ENCODE measurements at regions not wholly inside any gene's neighbourhood (a gene's known extent, or its start where the extent isn't known, plus 50 kb on each side); places are given as distances from the start of the nearest gene placed in this dataset.
"Not testable (repeated sequence)": the region's sequence is repeated elsewhere in the genome, so short reads cannot be mapped to it uniquely, and the experiment has no call there.

DNA sequence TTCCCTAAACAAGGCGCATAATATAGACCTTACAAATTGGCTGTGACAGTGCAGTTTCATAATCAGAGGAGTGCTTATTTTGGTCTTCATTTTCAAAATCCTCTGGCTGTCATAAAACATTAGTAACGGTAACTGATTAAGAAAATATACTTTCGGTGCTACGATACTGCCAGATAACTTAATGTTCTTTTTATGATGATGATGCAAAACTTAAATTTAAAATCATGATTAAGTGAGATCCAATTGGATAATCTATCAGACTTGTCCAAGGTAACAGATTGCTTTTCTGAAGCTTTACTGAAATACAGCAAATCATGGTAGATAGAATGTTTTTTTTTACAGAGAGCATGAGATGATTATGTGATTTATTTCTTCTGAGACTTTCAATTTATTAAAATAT, 364.2 kb upstream of the CNTN3 start:
- DNase-seq, result no peak

DNA sequence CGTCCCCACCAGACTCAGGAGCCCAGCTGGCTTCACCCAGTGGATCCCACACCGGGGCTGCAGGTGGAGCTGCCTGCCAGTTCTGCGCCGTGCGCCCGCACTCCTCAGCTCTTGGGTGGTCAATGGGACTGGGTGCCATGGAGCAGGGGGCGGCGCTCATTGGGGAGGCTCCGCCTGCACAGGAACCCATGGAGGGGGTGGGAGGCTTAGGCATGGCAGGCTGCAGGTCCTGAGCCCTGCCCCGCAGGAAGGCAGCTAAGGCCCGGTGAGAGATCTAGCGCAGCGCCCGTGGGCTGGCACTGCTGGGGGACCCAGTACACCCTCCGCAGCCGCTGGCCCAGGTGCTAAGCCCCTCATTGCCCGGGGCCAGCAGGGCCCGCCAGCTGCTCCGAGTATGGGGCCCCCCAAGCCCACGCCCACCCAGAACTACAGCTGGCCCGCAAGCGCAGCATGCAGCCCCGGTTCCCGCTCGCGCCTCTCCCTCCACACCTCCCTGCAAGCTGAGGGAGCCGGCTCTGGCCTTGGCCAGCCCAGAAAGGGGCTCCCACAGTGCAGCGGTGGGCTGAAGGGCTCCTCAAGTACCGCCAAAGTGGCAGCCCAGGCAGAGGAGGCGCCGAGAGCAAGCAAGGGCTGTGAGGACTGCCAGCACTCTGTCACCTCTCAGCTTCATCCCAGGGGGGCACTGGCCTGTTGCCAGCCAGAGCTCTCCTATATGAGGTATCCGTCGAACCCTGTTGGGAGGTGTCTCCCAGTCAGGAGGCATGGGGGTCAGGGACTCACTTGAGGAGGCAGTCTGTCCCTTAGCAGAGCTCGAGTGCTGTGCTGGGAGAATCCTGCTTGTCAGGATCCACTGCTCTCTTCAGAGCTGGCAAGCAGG, 370.8 kb upstream of the CNTN3 start:
- not testable (repeated sequence) for DNase-seq

DNA sequence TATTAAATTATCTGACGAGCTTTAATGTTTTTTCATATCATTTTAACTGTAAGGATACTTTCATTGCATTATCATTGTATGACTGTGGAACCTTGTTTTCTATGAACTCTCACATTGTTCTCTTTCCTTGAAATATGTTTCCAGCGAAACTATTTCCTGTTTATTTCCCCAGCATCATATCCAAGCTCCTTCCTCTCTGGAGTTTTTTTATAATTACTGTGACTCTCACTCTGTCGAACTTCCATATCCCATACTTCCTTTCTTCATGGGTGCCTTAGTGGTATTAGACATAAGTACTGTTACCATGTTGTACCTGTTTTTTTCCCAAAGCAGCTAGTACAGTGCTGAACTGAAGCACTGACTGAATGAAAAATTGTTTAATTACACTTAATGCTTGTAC, 373.6 kb upstream of the CNTN3 start:
- DNase-seq, result no peak

DNA sequence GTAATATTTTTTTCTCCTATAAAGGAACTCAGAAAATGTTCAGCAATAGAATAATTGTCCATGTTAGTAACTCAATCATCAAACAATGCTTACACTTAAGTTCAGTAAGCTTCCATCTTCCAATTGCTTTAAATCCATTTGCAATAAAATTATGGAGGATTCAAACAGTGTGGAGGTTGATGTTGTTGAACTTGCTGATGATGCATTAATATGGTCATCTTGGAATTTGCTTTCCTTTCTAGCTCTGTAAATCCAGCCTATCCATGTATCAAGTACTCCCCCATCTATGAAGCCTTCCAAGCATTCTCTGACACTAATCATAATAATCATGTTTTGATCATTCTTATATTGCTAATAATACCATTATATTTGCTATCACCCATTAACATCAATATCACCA, 378.4 kb upstream of the CNTN3 start:
- DNase-seq, result no peak

DNA sequence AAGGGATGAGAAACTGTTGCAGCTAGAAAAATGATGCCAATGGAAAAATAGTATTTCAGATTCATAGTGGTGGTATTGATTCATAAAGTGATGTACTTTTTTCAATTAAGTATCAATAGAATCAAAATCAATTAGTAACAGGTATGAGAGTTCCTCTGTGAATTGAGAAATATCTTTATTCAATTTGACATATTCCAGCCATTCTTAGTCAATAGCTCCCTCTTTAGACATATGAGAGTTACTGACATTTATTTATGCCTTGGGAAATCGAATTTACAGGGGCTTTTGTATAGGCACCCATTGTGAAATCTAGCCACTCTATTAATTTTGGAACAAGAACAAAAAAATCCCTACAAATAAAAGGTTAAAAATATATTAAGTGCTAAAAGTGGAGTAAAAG, 386.9 kb upstream of the CNTN3 start:
- peak; percentile 14 for DNase-seq

DNA sequence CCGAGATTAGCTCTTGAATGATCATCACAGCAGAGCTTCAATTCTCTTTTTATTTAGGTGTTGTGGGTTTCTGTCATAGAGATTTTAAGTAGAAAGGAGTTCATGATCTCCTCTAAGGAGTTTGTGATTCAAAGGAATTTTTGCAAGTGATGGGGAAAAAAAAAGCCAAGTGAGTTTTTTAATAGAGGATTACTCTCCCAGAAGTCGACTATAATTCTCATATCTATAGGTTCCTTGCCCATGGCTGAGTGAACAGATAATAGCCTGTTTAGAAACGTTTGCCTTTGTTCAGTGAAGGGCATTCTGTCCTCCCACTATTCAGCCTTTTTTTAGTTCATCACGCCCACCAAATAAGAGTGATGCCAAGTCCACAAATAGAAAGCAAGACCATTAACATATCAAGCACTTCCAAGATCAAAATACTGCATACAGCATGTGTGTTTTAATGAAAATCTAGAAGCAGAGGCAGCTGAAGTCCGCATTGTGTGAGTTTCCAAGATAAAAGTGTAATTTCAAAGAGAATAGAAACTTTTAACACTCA, 398.4 kb upstream of the CNTN3 start:
- DNase-seq, result no peak

DNA sequence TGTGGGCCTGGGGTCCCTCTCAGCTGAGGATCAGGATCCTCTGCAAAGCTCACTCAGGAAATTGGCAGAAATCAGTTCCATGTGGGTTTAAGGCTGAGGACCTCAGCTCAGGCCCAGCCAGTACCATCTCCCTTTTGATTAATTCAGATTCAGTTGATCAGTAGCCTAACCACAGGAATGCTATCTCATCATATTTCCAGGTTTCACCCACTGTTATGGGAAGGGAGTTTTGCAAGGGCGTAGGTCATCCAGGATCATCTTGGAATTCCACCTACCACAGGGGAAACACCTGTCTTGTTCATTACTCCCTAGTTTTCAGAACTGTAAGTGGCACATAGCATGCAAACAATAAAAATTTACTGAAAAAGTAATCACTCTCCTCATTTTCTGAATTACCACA, 399.5 kb upstream of the CNTN3 start:
- no peak for DNase-seq

DNA sequence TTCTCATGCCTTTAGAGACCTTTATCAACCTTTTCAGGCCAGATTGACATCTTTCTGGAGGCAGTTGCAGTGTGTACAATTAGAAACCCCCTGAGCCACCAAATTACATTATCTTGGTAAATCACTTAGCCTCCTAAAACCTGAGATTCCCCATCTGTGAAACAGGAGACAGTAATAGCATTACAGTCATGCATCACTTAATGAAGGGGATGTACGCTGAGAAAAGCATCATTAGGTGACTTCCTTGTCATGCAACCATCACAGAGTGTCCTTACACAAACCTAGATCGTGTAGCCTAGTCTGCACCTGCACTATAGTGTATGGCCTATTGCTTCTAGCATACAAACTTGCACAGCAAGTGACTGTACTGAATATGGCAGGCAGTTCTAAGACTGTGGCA, 400.8 kb upstream of the CNTN3 start:
- no peak for DNase-seq

DNA sequence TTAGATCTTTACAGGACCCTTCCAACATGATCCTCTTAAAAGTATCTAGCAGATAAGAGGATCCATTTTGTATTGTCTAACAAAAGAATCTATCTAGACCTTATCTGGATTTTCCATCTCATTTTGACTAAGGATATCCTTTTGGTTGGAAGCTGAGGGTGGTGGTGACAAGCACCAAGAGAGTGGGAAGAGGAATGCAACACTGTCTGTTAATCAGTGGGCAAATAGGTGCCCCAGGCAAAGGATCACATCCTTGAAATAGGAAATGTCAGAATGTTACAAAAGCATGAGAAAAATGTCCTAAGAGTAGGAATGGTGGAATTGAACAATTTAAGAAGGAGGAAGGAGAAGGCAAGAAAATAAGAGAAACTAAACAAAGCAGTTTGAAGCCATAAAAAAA, 420.7 kb upstream of the CNTN3 start:
- no peak for DNase-seq

DNA sequence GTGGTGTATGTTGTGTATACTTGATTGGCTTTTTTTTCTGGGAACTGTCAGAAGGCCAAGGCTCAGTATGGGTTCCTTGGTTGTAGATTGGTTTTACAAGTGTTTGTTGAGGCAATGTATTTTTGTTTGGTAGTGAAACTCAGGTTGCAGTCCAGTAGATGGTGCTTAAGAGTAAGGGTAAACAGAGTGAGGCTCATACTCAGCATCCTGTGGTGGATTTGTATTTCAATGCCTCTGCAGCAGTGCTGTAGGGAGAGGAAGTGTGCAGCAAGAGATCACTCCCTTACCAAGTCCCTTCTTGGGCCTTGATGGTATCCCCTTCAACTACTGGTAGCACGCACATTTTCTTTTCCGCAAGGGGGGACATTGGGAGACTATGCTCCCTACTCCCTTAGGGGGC, 428.5 kb upstream of the CNTN3 start:
- DNase-seq, result no peak

DNA sequence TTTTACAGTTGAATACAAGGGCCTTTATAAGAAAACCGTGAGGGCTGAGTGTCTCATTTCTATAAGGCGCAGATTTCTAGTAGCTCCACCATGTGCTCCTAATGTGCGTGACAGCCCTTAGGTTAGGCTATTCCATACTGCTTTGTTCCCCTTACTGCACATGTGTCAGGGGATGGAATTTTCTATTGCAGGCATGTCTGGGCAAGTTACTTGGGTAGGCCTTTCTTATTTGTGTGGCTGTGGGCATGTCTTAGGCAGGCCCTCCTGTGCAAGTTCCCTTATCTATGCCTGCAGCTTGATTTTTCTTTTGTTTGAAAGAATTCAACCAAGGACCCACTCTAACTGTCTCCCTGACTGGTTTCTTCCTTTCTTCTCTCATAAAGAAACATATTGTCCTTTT, 434.2 kb upstream of the CNTN3 start:
- DNase-seq, result peak; percentile 3

DNA sequence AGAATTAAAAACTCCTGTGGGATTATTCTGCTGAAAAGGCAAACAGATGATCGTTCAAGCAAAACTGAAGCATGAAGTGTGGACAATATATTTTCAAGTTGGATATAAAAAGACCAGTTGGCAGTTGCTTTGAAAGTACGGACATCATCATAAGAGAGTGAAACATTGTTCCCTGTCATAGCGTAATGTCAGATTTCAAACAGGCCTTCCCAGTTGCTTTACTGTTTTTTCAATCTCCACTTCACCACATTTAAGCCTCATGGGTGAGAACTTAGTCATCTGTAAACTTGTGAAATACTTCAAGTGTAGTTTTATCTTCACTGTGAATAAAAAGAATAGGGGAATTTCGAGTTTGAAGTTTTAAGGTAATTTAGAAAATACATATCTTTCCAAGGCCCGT, 435.1 kb upstream of the CNTN3 start:
- DNase-seq, result no peak

DNA sequence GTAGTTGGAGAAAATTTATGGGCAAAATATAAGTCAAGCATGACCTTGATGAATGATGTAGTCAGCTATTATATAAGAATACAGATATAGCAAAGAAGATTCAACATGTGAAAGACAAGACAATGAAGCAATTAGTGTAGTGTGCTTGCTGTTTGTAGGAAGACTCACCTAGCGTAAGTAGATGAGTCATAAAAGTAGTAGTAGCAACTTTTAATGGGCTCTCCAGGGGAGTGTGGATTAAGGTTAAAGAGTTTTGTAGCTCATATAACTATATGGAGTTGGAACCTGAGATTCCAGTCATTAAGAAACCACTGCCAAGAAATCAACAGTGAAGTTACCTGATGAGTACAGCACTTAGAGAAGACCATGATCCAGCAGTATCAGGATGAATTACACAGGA, 444.7 kb upstream of the CNTN3 start:
- DNase-seq, result no peak

DNA sequence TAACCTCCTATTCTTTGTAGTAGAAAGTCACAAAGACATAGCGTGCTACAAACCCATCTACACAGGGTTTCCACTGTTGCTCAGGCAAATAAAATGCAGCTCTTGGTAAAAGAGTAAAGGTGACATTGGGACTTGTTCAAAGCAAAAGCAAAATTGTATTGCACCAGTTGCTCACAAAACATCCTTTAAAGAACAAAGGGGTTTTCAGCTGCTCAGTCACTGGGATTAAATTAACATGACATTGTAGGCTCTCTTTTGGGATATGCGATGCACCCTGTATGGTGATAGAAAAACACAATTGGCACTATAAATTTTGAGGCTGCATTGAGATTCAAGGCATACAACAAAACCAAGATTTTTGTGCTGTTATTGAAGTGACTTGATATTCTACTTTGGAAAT, 447.3 kb upstream of the CNTN3 start:
- DNase-seq, result no peak

DNA sequence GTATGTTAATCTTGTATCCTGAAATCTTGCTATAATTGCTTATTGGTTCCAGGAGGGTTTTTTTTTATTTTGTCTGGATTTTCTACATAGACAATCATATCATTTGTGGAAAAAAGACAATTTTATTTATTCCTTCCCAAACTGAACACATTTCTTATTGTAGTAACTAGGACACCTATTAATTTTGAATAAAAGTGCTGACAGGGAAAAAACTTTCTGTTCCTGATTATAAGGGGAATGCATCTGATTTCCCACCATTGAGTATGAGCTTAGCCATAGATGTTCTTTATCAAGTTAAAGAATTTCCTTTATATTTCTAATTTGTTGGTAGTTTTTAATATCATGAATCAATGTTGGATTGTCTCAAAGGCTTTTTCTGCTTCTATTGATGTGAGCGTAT, 460.7 kb upstream of the CNTN3 start:
- no peak for DNase-seq

DNA sequence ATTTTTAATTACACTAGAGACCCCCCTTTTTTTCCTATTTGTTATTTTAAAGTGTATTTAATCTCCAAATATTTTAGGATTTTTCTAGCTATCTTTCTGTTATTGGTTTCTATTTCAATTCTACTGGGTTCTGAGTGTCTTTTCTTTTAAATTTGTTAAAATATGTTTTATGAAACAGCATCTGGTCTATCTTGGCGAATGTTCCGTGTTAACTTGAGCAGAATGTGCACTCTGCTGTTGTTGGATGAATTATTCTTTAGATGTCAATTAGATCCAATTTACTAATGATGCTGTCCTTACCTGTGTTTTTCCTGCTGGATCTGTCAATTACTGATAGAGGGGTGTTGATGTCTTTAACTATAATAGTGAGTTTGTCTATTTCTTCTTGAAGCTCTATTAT, 462.0 kb upstream of the CNTN3 start:
- no peak for DNase-seq

DNA sequence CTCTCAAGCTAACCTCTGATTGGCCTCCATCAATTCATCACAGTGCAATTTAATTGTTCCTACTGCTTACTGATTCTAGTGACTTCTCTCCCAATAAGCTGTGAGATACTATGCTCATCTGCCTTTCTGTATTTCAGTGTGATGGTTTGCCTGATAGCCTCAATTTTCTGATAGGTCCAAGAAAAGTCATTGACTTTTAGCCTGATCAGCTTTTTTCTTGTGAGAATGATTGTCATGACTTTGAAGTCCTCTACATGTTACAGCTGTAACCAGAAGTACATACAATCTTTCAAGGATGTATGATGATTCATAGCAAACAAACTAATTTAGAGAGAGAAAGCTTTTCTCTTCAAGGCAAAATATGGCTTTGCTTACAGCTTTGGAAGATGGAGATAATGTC, 463.8 kb upstream of the CNTN3 start:
- no peak for DNase-seq

DNA sequence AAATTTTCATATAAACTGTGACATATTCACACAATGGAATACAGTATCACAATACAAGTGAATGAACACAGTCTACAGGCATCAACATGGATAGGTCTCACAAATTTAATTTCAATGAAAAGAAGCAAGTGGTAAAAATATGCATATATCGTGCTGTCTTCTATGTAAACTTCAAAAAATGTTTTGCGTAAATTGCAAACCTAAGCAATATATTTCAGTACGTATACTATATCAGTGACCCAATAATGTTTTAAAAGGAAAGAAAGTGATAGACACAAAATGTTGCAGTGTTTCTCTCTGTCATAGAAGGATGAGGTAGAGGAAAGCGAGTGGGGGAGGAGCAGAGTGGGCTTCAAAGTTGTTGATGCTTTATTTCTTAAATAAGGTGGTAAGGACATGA, 468.4 kb upstream of the CNTN3 start:
- DNase-seq, result no peak

DNA sequence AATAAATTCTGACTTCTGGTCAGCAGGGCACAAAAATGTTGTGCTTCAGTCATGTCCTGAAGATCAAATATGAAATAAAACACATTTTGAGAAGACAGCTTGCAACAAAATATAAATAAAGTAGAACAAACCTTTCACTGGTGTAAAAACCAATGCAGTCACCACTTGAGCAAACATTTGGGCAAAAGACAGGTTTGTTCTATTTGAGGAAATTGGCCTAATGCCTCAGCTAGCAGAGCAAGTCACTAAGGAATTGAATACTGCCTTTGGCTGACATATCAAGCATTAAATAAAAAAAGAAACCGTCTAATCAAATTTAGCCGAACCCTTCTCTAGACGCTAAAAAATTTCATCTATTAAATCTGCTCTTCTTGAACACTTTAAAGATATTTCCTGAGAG, 475.4 kb upstream of the CNTN3 start:
- DNase-seq, result no peak

DNA sequence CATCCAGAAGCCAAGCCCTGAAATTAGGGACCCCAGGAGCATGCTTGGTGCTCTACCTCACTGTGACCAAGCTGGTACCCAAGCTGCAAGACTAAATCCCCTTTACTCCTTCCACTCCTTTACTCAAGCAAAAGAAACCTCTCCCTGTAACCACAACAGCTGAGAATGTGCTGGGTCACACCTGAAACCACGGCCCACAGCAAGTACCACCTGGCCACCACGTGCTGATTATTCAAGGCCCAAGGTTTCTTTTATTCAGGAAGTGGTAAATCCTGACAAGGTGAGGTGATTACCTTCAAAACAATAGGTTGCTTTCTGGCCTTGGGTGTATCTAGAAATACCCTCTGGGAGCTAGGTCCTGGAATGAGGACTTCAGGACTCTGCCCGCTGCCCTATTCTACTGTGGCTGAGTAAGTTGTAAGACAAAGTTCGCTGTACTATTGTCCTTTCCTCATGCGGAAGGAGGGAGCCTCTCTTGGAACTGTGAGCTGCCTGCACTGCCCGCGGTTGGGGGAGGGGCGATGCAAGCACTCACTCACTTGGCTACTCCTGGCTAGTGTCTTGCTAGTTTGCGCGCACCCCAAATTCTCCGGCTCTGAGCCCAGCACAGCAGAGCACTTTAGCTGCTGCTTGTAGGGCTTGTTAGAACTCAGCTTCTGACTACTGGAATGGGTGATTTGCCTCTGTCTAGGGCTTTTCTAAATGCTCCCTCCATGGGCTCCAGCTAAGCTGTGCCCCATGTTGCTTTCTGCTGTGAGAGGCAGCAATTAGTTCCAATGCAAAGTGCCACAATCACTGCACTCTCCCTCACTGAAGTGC, 487.1 kb upstream of the CNTN3 start:
- DNase-seq, result no peak

DNA sequence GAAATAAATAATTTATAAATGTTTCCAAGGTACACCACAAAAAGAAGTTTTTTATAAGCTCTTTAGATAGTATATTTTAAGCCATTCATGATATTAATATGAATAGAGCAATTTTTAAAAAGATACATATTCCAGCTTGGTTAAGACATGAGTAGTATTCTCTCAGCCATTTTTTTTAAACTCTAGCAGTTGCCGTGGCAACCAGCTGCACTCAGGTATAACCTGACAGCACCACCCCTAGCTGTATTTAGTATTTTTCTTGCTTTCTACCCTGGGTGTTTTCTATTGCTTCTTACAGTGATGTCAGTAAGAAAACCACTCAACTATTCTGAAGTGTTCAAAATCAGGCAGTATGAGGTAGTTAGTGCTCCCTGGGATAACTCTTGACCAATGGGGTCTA, 496.3 kb upstream of the CNTN3 start:
- DNase-seq, result no peak

DNA sequence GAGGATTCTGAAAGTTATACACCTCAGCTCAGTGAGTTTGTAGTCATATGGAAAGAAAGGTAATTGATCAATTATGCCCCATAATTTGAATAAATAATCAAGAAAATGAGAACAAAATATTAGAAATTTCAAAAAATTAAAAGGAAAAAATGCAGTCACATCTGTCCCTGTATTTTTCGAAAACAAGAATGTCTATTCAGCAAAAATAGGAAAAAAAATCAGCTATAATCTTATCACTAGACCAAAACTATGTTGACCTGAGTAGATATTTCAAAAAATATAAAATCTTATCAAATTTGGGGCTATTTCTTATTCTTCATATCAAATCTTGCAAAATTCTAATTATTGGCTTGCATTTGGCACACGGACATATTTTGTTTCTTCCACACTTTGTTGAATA, 501.2 kb upstream of the CNTN3 start:
- no peak for DNase-seq

DNA sequence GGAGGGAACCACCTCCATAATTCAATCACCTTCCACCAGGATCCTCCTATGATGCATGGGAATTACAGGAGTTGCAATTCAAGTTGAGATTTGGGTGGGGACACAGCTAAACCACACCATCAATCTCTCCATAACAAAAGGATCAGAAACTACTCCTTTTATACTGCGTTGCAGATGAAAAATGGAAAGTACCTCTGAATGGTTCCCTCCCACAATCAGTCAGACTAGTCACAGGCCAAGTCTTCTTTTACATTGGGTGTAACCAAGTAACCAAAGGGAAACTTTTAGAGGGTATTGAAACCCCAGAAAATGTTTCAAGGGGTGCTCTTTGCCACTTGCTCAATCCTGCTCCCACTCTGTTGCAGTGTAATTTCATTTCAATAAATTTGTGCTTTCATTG, 504.3 kb upstream of the CNTN3 start:
- no peak for DNase-seq

DNA sequence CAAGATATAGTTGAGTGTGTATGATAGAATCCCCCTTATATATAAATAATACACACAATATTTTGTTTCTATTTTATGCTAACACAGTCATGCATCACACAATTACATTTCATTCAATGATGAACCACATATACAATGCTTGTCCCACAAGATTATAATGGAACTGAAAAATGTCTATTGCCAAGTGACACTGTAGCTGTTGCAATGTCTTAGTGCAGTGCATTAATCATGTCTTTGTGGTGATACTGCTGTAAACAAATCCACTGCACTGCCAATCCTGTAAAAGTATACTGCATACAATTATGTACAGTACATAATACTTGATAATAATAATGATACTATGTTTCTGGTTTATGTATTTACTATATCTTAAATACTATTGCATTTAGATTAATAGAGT, 512.1 kb upstream of the CNTN3 start:
- DNase-seq, result no peak
